BE2C (cell line): ENCODE measurements at regions not wholly inside any gene's neighbourhood (a gene's known extent, or its start where the extent isn't known, plus 50 kb on each side); places are given as distances from the start of the nearest gene placed in this dataset.

Experiments used
- DNase-seq: peaks from one replicate; pipeline ENCODE4 v3.0.0-alpha.2; 2020
- H3K27me3 ChIP-seq: fragments of 250-450 bp; sonication (Bioruptor Pico); 2 replicates; pipeline ENCODE4 v1.5.1; 2020; ENCODE audit warnings: mild to moderate bottlenecking
- H3K36me3 ChIP-seq: fragments of 250-450 bp; sonication (Bioruptor Pico); 2 replicates; pipeline ENCODE4 v1.5.1; 2020; ENCODE audit warnings: mild to moderate bottlenecking
- H3K4me1 ChIP-seq: fragments of 250-450 bp; sonication (Bioruptor Pico); 2 replicates; pipeline ENCODE4 v1.5.1; 2020
- H3K4me3 ChIP-seq: 2 replicates; pipeline ENCODE4 v1.5.1; 2011; ENCODE audit warnings: low read depth, low read length
- H3K9me3 ChIP-seq: fragments of 250-450 bp; sonication (Bioruptor Pico); 2 replicates; pipeline ENCODE4 v1.5.1; 2020
- CTCF ChIP-seq: IDR thresholded peaks from 2 replicates; pipeline ENCODE4 v1.5.1; 2012; ENCODE audit warnings: mild to moderate bottlenecking, low read depth, low read length

- no peak overlapping the region for H3K4me3 ChIP-seq
- H3K4me1 ChIP-seq = no peaks in the 10 kb centered on the region
- no peak for DNase-seq
- no peaks in the 10 kb centered on the region for H3K9me3 ChIP-seq
- H3K27me3 ChIP-seq = no peaks in the 10 kb centered on the region; the same call in 1 of the 2 replicates
- no peak for TF ChIP-seq CTCF
- H3K36me3 ChIP-seq = no peaks in the 10 kb centered on the region
These were observed 133.1 kb downstream of the MTNR1A start for GRCh38 chr4:186422296-186422695.

- Histone ChIP-seq H3K27me3 (peaks cover 5% of the 10 kb centered on the region), H3K4me3 (no peak overlapping the region), H3K9me3 (no peaks in the 10 kb centered on the region), H3K4me1 (no peaks in the 10 kb centered on the region), H3K36me3 (no peaks in the 10 kb centered on the region)
- no peak for DNase-seq
- no peak for TF ChIP-seq CTCF
These were observed 138.8 kb downstream of the MTNR1A start for GRCh38 chr4:186416451-186417060.

GRCh38 chr4:186414390-186414789 is 141.0 kb downstream of the MTNR1A start:
- DNase-seq = no peak
- Histone ChIP-seq H3K9me3 (no peaks in the 10 kb centered on the region), H3K27me3 (peaks cover 5% of the 10 kb centered on the region; the same call in 1 of the 2 replicates), H3K36me3 (no peaks in the 10 kb centered on the region), H3K4me3 (no peak overlapping the region), H3K4me1 (no peaks in the 10 kb centered on the region)
- TF ChIP-seq CTCF = no peak

GRCh38 chr4:186405957-186406356 is 140.0 kb downstream of the F11 start:
- H3K36me3 ChIP-seq = no peaks in the 10 kb centered on the region
- TF ChIP-seq CTCF = no peak
- no peaks in the 10 kb centered on the region for H3K9me3 ChIP-seq
- H3K27me3 ChIP-seq = peaks cover 3% of the 10 kb centered on the region; the same call in 1 of the 2 replicates
- no peak overlapping the region for H3K4me3 ChIP-seq
- no peaks in the 10 kb centered on the region for H3K4me1 ChIP-seq
- DNase-seq = no peak

GRCh38 chr4:186404562-186405134 is 138.7 kb downstream of the F11 start:
- DNase-seq = no peak
- Histone ChIP-seq H3K27me3 (peaks cover 3% of the 10 kb centered on the region; the same call in 1 of the 2 replicates), H3K36me3 (no peaks in the 10 kb centered on the region), H3K9me3 (no peaks in the 10 kb centered on the region), H3K4me3 (no peak overlapping the region), H3K4me1 (no peaks in the 10 kb centered on the region)
- TF ChIP-seq CTCF = no peak

GRCh38 chr4:186400676-186401075 is 134.7 kb downstream of the F11 start:
- Histone ChIP-seq H3K4me3 (no peak overlapping the region), H3K27me3 (no peaks in the 10 kb centered on the region), H3K36me3 (no peaks in the 10 kb centered on the region), H3K9me3 (no peaks in the 10 kb centered on the region), H3K4me1 (no peaks in the 10 kb centered on the region)
- no peak for TF ChIP-seq CTCF
- no peak for DNase-seq
